ENCODE measurements at regions not wholly inside any gene's neighbourhood (a gene's known extent, or its start where the extent isn't known, plus 50 kb on each side); places are given as distances from the start of the nearest gene placed in this dataset.

DNA sequence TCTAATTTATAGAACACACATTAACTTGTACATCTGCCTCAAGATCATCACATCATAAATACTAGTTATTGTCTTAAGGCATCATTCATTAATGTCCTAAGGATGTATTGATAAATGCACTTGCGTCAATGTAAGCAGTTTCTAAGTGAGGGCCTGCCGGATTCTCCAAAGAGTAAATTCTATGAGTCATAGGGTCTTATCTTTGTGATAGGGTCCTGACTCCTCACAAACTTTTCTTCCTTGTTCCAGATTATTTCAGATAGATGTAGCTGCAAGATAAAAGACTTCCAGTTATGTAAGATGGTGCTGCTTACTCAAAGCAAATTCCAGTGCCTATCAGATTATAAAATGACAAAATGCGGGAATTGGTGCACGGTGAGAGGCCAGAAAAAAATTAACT lies 315.0 kb upstream of the SLC39A10 start:
- H3K36me3 ChIP-seq, result no peaks in the 10 kb centered on the region
- H3K9me3 ChIP-seq, result no peaks in the 10 kb centered on the region
- no peak overlapping the region for H3K27ac ChIP-seq
- DNase-seq (ENCODE audit: low spot score) (no peak), ATAC-seq (ENCODE audit: insufficient number of reproducible peaks, low FRiP score, low read depth) (no peak)
- H3K27me3 ChIP-seq (replicated peaks; ENCODE audit: insufficient read depth), result no peaks in the 10 kb centered on the region
- no peak overlapping the region for H3K4me3 ChIP-seq
- H3K4me1 ChIP-seq (ENCODE audit: control insufficient read depth in 1 of 2, low read depth in 2 of 2), result no peaks in the 10 kb centered on the region
- TF ChIP-seq, protein P1, sequence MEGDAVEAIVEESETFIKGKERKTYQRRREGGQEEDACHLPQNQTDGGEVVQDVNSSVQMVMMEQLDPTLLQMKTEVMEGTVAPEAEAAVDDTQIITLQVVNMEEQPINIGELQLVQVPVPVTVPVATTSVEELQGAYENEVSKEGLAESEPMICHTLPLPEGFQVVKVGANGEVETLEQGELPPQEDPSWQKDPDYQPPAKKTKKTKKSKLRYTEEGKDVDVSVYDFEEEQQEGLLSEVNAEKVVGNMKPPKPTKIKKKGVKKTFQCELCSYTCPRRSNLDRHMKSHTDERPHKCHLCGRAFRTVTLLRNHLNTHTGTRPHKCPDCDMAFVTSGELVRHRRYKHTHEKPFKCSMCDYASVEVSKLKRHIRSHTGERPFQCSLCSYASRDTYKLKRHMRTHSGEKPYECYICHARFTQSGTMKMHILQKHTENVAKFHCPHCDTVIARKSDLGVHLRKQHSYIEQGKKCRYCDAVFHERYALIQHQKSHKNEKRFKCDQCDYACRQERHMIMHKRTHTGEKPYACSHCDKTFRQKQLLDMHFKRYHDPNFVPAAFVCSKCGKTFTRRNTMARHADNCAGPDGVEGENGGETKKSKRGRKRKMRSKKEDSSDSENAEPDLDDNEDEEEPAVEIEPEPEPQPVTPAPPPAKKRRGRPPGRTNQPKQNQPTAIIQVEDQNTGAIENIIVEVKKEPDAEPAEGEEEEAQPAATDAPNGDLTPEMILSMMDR (IDR thresholded peaks at IDR 0.05), result no peak

DNA sequence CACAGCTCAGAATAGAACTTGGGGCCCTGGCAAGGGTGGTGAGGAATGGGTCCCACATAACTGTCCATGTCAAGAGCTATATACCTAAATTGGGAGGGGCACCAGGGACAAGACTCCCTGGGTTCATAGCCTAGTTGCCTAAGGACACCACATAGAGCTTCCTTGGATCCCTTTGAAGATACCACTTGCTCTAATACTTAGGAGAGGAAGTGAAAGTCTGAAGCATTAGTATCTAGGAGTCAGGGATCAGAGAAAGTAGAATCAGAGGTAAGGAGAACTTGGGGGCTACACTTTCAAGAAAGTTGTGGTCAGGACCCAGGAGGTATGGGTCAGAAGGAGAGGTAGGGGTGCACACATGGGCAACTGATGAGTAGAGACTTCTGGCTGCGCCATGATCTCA lies 318.2 kb upstream of the SLC39A10 start:
- H3K36me3 ChIP-seq, result no peaks in the 10 kb centered on the region
- no peaks in the 10 kb centered on the region for H3K4me1 ChIP-seq (ENCODE audit: control insufficient read depth in 1 of 2, low read depth in 2 of 2)
- H3K27me3 ChIP-seq (replicated peaks; ENCODE audit: insufficient read depth), result no peaks in the 10 kb centered on the region
- DNase-seq (ENCODE audit: low spot score) (no peak), ATAC-seq (ENCODE audit: insufficient number of reproducible peaks, low FRiP score, low read depth) (no peak)
- no peak overlapping the region for H3K27ac ChIP-seq
- no peaks in the 10 kb centered on the region for H3K9me3 ChIP-seq
- TF ChIP-seq, protein P1 (IDR thresholded peaks at IDR 0.05), result no peak
- no peak overlapping the region for H3K4me3 ChIP-seq

DNA sequence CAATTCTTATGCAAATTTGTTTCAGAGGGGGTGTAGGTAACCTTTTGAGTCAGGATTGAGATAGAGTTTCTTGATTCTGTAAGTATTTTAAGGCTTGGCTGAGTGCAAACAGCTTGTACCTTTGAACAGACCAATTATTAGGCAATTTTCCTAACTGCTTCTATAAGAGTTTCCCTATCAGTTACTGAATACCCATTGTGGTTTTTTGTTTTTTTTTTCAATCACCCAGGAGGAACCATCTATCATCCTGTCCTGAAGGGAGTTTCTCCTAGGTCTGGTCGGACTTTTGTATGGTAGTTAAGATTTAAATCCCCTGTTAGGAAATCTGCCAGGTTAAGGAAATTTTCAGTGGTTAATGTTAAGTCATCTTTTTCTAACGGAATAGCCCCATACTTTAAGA lies 319.4 kb upstream of the SLC39A10 start:
- Histone ChIP-seq H3K4me3 (no peak overlapping the region), H3K27ac (no peak overlapping the region), H3K36me3 (no peaks in the 10 kb centered on the region), H3K27me3 (replicated peaks; ENCODE audit: insufficient read depth) (no peaks in the 10 kb centered on the region), H3K9me3 (no peaks in the 10 kb centered on the region), H3K4me1 (ENCODE audit: control insufficient read depth in 1 of 2, low read depth in 2 of 2) (no peaks in the 10 kb centered on the region)
- DNase-seq (ENCODE audit: low spot score) (no peak), ATAC-seq (ENCODE audit: insufficient number of reproducible peaks, low FRiP score, low read depth) (no peak)
- TF ChIP-seq, protein P1 (IDR thresholded peaks at IDR 0.05), result no peak

DNA sequence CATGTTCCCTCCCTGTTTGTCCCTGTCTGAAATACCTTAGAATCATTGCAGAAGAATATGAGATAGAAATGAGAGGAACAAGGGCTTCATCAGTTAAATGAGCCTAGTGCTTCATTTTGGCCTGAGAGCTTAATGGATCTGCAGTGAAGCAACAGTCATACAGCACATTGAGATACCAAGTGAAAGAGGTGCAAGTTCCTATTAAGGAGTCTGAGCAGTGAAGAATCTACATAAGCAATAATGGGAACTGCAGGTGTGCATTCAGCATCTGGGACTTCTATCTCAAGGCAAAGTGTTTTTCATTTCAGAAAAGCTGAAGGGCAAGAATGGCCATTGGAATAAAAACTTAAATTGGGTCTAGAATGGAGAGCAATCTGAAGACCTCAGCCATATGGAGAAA lies 323.2 kb upstream of the SLC39A10 start:
- ATAC-seq (ENCODE audit: insufficient number of reproducible peaks, low FRiP score, low read depth), result no peak
- no peaks in the 10 kb centered on the region for H3K9me3 ChIP-seq
- no peak overlapping the region for H3K4me3 ChIP-seq
- H3K36me3 ChIP-seq, result no peaks in the 10 kb centered on the region
- no peaks in the 10 kb centered on the region for H3K27me3 ChIP-seq (replicated peaks; ENCODE audit: insufficient read depth)
- DNase-seq (ENCODE audit: low spot score), result no peak
- no peaks in the 10 kb centered on the region for H3K4me1 ChIP-seq (ENCODE audit: control insufficient read depth in 1 of 2, low read depth in 2 of 2)
- TF ChIP-seq, protein P1 (IDR thresholded peaks at IDR 0.05), result no peak
- H3K27ac ChIP-seq, result no peak overlapping the region

DNA sequence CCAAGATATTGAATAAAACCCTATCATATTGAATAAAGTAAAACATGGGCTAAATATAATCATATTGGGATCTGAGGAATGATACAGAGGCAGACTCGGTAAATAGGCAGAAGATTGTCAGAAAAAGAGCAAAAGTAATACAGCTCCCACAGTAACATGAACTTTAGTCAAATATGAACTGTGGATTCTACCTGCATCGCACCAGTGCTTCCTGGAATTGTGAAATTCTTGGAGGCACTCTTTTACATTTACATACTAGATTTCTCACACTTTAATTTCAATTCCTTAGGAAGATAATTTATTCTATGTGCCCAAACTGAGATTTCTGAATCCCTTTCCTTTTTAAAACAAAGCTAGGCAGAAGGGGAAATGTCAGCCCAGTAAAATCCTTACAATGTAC lies 325.1 kb upstream of the SLC39A10 start:
- no peak for ATAC-seq (ENCODE audit: insufficient number of reproducible peaks, low FRiP score, low read depth)
- Histone ChIP-seq H3K9me3 (no peaks in the 10 kb centered on the region), H3K27ac (no peak overlapping the region), H3K4me1 (ENCODE audit: control insufficient read depth in 1 of 2, low read depth in 2 of 2) (no peaks in the 10 kb centered on the region), H3K36me3 (no peaks in the 10 kb centered on the region), H3K4me3 (no peak overlapping the region), H3K27me3 (replicated peaks; ENCODE audit: insufficient read depth) (no peaks in the 10 kb centered on the region)
- TF ChIP-seq, protein P1 (IDR thresholded peaks at IDR 0.05), result no peak
- DNase-seq (ENCODE audit: low spot score), result no peak

Data from thoracic aorta (tissue), 2 donors.